Astrocyte (in vitro differentiated cells and primary cell): ENCODE measurements at regions not wholly inside any gene's neighbourhood (a gene's known extent, or its start where the extent isn't known, plus 50 kb on each side); places are given as distances from the start of the nearest gene placed in this dataset.

Source experiments
- DNase-seq: peaks from one replicate; pipeline ENCODE4 v3.0.0-alpha.2; 2010; ENCODE audit warnings: low read depth
- FAIRE-seq: peaks from 2 replicates; lab custom pipeline; 2011; peaks lifted over from hg19 to GRCh38; lab: Jason Lieb, UNC
- H2AFZ ChIP-seq: 2 replicates; pipeline ENCODE4 v1.6.0; 2012; ENCODE audit warnings: low read depth, low read length, inconsistent platforms
- H3K27ac ChIP-seq: 2 replicates; pipeline ENCODE4 v1.5.1; 2011; ENCODE audit warnings: low read depth, low read length, inconsistent platforms
- H3K27me3 ChIP-seq: 2 replicates; pipeline ENCODE4 v1.6.0; 2011; ENCODE audit warnings: low read length, inconsistent platforms; ENCODE audit not compliant: insufficient read depth
- H3K36me3 ChIP-seq: 2 replicates; pipeline ENCODE4 v1.5.1; 2011; ENCODE audit warnings: low read length, inconsistent platforms; ENCODE audit not compliant: insufficient read depth
- H3K4me1 ChIP-seq: 2 replicates; pipeline ENCODE4 v1.5.1; 2011; ENCODE audit warnings: low read length, inconsistent platforms; ENCODE audit not compliant: insufficient read depth
- H3K4me2 ChIP-seq: 2 replicates; pipeline ENCODE4 v1.6.0; 2012; ENCODE audit warnings: low read length, inconsistent platforms
- H3K4me3 ChIP-seq: 2 replicates; pipeline ENCODE4 v1.5.1; 2011; ENCODE audit warnings: low read depth, mild to moderate bottlenecking, low read length, inconsistent platforms; ENCODE audit not compliant: insufficient read depth
- H3K79me2 ChIP-seq: 2 replicates; pipeline ENCODE4 v1.6.0; 2012; ENCODE audit warnings: mild to moderate bottlenecking, low read length, inconsistent platforms; ENCODE audit not compliant: insufficient read depth
- H3K9ac ChIP-seq: 2 replicates; pipeline ENCODE4 v1.6.0; 2012; ENCODE audit warnings: mild to moderate bottlenecking, low read length, inconsistent platforms
- H3K9me3 ChIP-seq: 2 replicates; pipeline ENCODE4 v1.5.1; 2012; ENCODE audit warnings: low read depth, mild to moderate bottlenecking, low read length, inconsistent platforms; ENCODE audit not compliant: insufficient read depth
- H4K20me1 ChIP-seq: 2 replicates; pipeline ENCODE4 v1.6.0; 2012; ENCODE audit warnings: low read length, inconsistent platforms; ENCODE audit not compliant: insufficient read depth
- H3K27ac Mint-ChIP-seq: one replicate; pipeline ENCODE4 v1.8.0; 2021; ENCODE audit warnings: mild to moderate bottlenecking, mixed read lengths; ENCODE audit not compliant: unreplicated experiment
- H3K27me3 Mint-ChIP-seq: one replicate; pipeline ENCODE4 v1.8.0; 2021; ENCODE audit warnings: low read depth, mixed read lengths; ENCODE audit not compliant: unreplicated experiment
- H3K36me3 Mint-ChIP-seq: one replicate; pipeline ENCODE4 v1.8.0; 2021; ENCODE audit warnings: low read depth, mixed read lengths; ENCODE audit not compliant: unreplicated experiment
- H3K4me1 Mint-ChIP-seq: one replicate; pipeline ENCODE4 v1.8.0; 2021; ENCODE audit warnings: low read depth, mixed read lengths; ENCODE audit not compliant: unreplicated experiment
- H3K4me3 Mint-ChIP-seq: one replicate; pipeline ENCODE4 v1.8.0; 2021; ENCODE audit warnings: mild to moderate bottlenecking, moderate library complexity, mixed read lengths; ENCODE audit not compliant: unreplicated experiment
- H3K9me3 Mint-ChIP-seq: one replicate; pipeline ENCODE4 v1.8.0; 2021; ENCODE audit warnings: mild to moderate bottlenecking, mixed read lengths; ENCODE audit not compliant: unreplicated experiment
- CTCF ChIP-seq: IDR thresholded peaks from 2 replicates; pipeline ENCODE4 v1.5.1; 2011; ENCODE audit warnings: low read depth, mild to moderate bottlenecking, inconsistent platforms, low read length, moderate library complexity; ENCODE audit not compliant: insufficient read depth
- EZH2 ChIP-seq: IDR thresholded peaks from 2 replicates; pipeline ENCODE4 v1.6.1; 2012; ENCODE audit warnings: mild to moderate bottlenecking, low read length, inconsistent platforms; ENCODE audit not compliant: insufficient read depth

DNA sequence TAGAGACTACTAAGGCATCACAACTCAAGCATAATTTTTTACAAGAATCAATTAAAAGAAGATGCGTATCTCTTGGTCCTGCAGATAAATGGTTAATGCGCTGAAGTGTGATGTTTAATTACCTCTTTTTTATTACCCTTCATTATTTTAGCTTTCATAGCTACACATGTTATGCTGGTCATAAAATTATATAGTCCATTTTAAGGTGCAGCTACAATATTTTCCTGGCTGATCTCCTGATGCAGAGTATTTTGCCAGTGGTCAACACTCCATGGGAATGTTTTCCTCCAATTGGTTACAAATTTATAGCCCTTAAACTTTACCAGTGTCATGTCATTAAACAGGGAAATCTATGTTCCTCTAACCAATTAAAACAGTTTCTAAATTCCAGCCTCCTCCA lies 1617.2 kb downstream of the PCDH7 start:
- Mint-ChIP-seq H3K36me3 (no peaks in the 10 kb centered on the region), H3K27ac (no peak overlapping the region), H3K9me3 (no peaks in the 10 kb centered on the region), H3K27me3 (no peaks in the 10 kb centered on the region), H3K4me1 (no peaks in the 10 kb centered on the region), H3K4me3 (no peak overlapping the region)
- Histone ChIP-seq H3K9ac (no peak overlapping the region), H3K36me3 (no peaks in the 10 kb centered on the region), H3K4me3 (no peak overlapping the region), H3K4me1 (no peaks in the 10 kb centered on the region), H2AFZ (no peak overlapping the region), H3K27ac (no peak overlapping the region), H3K4me2 (no peak overlapping the region), H3K27me3 (no peaks in the 10 kb centered on the region), H4K20me1 (no peaks in the 10 kb centered on the region), H3K9me3 (no peaks in the 10 kb centered on the region), H3K79me2 (no peaks in the 10 kb centered on the region)
- FAIRE-seq (no peak), DNase-seq (no peak)
- TF ChIP-seq EZH2 (no peak), CTCF (no peak)

DNA sequence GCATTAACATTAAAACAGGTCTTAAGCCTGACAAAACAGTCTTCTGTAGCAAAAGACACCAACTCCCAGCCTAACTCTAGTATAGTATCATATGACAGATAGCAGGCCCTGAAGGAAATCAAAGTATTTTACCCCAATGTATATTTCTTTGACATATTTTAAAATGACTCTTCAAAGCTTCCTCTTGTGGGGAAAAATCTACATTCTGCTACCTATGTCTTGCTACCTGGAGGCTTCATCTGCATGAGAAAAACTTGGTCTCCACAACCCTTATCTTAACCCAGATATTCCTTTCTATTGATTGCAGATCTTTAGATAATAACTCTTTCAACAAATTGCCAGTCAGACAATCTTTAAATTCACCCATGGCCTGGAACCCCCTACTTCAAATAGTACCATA lies 1620.4 kb downstream of the PCDH7 start:
- Histone ChIP-seq H3K4me2 (no peak overlapping the region), H3K4me1 (no peaks in the 10 kb centered on the region), H3K4me3 (no peak overlapping the region), H3K9me3 (no peaks in the 10 kb centered on the region), H4K20me1 (no peaks in the 10 kb centered on the region), H3K27me3 (no peaks in the 10 kb centered on the region), H3K27ac (no peak overlapping the region), H3K79me2 (no peaks in the 10 kb centered on the region), H3K36me3 (no peaks in the 10 kb centered on the region), H2AFZ (no peak overlapping the region), H3K9ac (no peak overlapping the region)
- DNase-seq (no peak), FAIRE-seq (no peak)
- Mint-ChIP-seq H3K36me3 (no peaks in the 10 kb centered on the region), H3K27me3 (no peaks in the 10 kb centered on the region), H3K4me3 (no peak overlapping the region), H3K4me1 (no peaks in the 10 kb centered on the region), H3K27ac (no peak overlapping the region), H3K9me3 (no peaks in the 10 kb centered on the region)
- TF ChIP-seq CTCF (no peak), EZH2 (no peak)

GRCh38 chr4:32341342-32341741 lies 1621.2 kb downstream of the PCDH7 start:
- Histone ChIP-seq H3K9me3 (no peaks in the 10 kb centered on the region), H3K27me3 (no peaks in the 10 kb centered on the region), H3K4me2 (no peak overlapping the region), H3K9ac (no peak overlapping the region), H3K4me3 (no peak overlapping the region), H3K4me1 (no peaks in the 10 kb centered on the region), H3K79me2 (no peaks in the 10 kb centered on the region), H3K27ac (no peak overlapping the region), H2AFZ (no peak overlapping the region), H3K36me3 (no peaks in the 10 kb centered on the region), H4K20me1 (no peaks in the 10 kb centered on the region)
- no peak for TF ChIP-seq EZH2
- TF ChIP-seq CTCF, result no peak
- DNase-seq (no peak), FAIRE-seq (no peak)
- Mint-ChIP-seq H3K27me3 (no peaks in the 10 kb centered on the region), H3K36me3 (no peaks in the 10 kb centered on the region), H3K4me1 (no peaks in the 10 kb centered on the region), H3K4me3 (no peak overlapping the region), H3K9me3 (no peaks in the 10 kb centered on the region), H3K27ac (no peak overlapping the region)
